Activated naive CD8-positive, alpha-beta T cell treated with anti-CD3 and anti-CD28 coated beads for 36 hours (primary cell): ENCODE measurements at regions not wholly inside any gene's neighbourhood (a gene's known extent, or its start where the extent isn't known, plus 50 kb on each side); places are given as distances from the start of the nearest gene placed in this dataset.
"Not testable (repeated sequence)": the region's sequence is repeated elsewhere in the genome, so short reads cannot be mapped to it uniquely, and the experiment has no call there.

Source experiments
- DNase-seq: peaks from one replicate; pipeline ENCODE4 v3.0.0; 2021
- H3K27ac Mint-ChIP-seq: one replicate; pipeline ENCODE4 v1.8.0; 2022; ENCODE audit warnings: mild to moderate bottlenecking, moderate library complexity, mixed read lengths
- H3K27me3 Mint-ChIP-seq: one replicate; pipeline ENCODE4 v1.8.0; 2022; ENCODE audit warnings: mild to moderate bottlenecking, mixed read lengths
- H3K36me3 Mint-ChIP-seq: one replicate; pipeline ENCODE4 v1.8.0; 2021; ENCODE audit warnings: mild to moderate bottlenecking, mixed read lengths
- H3K4me1 Mint-ChIP-seq: one replicate; pipeline ENCODE4 v1.8.0; 2021; ENCODE audit warnings: mixed read lengths
- H3K4me3 Mint-ChIP-seq: one replicate; pipeline ENCODE4 v1.8.0; 2022; ENCODE audit warnings: mild to moderate bottlenecking, moderate library complexity, mixed read lengths
- H3K9me3 Mint-ChIP-seq: one replicate; pipeline ENCODE4 v1.8.0; 2022; ENCODE audit warnings: mixed read lengths

- H3K27me3 Mint-ChIP-seq, result no peaks in the 10 kb centered on the region
Measured at GRCh38 chr3:135368316-135368715, 573.3 kb downstream of the EPHB1 start.

GRCh38 chr3:135368781-135369180, 573.7 kb downstream of the EPHB1 start:
- no peaks in the 10 kb centered on the region for H3K9me3 Mint-ChIP-seq
- H3K4me3 Mint-ChIP-seq, result no peak overlapping the region

More at GRCh38 chr3:135368316-135368715, 573.3 kb downstream of the EPHB1 start:
- Mint-ChIP-seq H3K27ac (no peak overlapping the region), H3K4me1 (no peaks in the 10 kb centered on the region), H3K4me3 (no peak overlapping the region), H3K9me3 (no peaks in the 10 kb centered on the region), H3K36me3 (no peaks in the 10 kb centered on the region)
- no peak for DNase-seq

GRCh38 chr3:135374571-135374970, 579.5 kb downstream of the EPHB1 start:
- no peak overlapping the region for H3K4me3 Mint-ChIP-seq
- H3K27me3 Mint-ChIP-seq, result no peaks in the 10 kb centered on the region
- no peak for DNase-seq

More at GRCh38 chr3:135368781-135369180, 573.7 kb downstream of the EPHB1 start:
- H3K4me1 Mint-ChIP-seq, result no peaks in the 10 kb centered on the region
- no peaks in the 10 kb centered on the region for H3K36me3 Mint-ChIP-seq
- DNase-seq, result no peak
- H3K27ac Mint-ChIP-seq, result no peak overlapping the region
- H3K27me3 Mint-ChIP-seq, result no peaks in the 10 kb centered on the region

DNA sequence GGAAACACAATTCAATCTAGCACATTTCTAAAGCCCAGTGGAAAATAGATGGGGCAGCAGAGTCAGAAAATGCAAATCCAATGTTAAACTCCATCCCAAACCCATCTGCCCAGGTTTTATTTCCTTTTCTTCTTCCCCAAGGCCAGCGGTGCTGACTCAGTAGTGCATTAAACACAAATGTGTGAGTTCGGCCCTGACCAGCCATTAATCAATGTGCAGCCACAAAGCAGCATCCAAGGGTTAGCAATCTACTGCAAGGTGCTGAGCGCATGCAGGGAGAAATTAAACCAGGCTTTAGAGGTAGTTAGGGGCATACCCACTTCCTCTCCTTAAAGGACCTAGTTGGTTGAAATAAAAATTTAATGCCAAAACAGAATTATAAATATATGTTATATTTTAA, 583.3 kb upstream of the PPP2R3A start:
- Mint-ChIP-seq H3K4me1 (no peaks in the 10 kb centered on the region), H3K27ac (no peak overlapping the region), H3K9me3 (no peaks in the 10 kb centered on the region), H3K4me3 (no peak overlapping the region), H3K27me3 (no peaks in the 10 kb centered on the region), H3K36me3 (no peaks in the 10 kb centered on the region)
- DNase-seq, result no peak

More at GRCh38 chr3:135374571-135374970, 579.5 kb downstream of the EPHB1 start:
- Mint-ChIP-seq H3K4me1 (no peaks in the 10 kb centered on the region), H3K27ac (no peak overlapping the region), H3K36me3 (no peaks in the 10 kb centered on the region), H3K9me3 (peaks cover 9% of the 10 kb centered on the region)

- Mint-ChIP-seq H3K4me3 (no peak overlapping the region), H3K27ac (no peak overlapping the region)
Measured at GRCh38 chr3:135382621-135383020, 582.9 kb upstream of the PPP2R3A start.

DNA sequence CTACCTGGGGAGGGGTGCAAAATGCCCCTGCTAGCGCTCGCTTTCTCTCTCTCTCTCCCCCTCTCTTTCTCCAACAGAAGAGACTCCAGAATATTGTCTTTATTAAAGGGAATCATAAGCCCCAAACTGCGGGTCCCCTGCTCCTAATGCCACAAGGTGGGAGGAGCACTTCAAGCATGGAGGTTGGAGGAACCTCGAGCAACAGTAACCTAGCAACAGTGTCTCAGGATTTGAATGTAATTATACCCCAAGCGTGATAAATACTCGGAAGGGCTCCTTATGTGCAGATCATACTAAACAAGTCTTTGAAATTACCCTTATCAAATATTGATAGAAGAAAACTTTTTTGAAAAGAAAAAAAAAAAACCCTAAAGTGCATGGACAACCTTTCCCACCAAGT, 582.2 kb upstream of the PPP2R3A start:
- Mint-ChIP-seq H3K36me3 (no peaks in the 10 kb centered on the region), H3K27me3 (no peaks in the 10 kb centered on the region), H3K27ac (no peak overlapping the region), H3K4me1 (no peaks in the 10 kb centered on the region), H3K4me3 (no peak overlapping the region), H3K9me3 (no peaks in the 10 kb centered on the region)
- DNase-seq, result no peak

More at GRCh38 chr3:135382621-135383020, 582.9 kb upstream of the PPP2R3A start:
- Mint-ChIP-seq H3K9me3 (no peaks in the 10 kb centered on the region), H3K4me1 (no peaks in the 10 kb centered on the region), H3K36me3 (no peaks in the 10 kb centered on the region), H3K27me3 (no peaks in the 10 kb centered on the region)
- no peak for DNase-seq

GRCh38 chr3:135392151-135392550, 573.4 kb upstream of the PPP2R3A start:
- H3K4me1 Mint-ChIP-seq, result no peaks in the 10 kb centered on the region
- peaks cover 18% of the 10 kb centered on the region for H3K9me3 Mint-ChIP-seq
- H3K27ac Mint-ChIP-seq, result no peak overlapping the region
- H3K4me3 Mint-ChIP-seq, result no peak overlapping the region
- H3K27me3 Mint-ChIP-seq, result no peaks in the 10 kb centered on the region
- H3K36me3 Mint-ChIP-seq, result no peaks in the 10 kb centered on the region
- no peak for DNase-seq

DNA sequence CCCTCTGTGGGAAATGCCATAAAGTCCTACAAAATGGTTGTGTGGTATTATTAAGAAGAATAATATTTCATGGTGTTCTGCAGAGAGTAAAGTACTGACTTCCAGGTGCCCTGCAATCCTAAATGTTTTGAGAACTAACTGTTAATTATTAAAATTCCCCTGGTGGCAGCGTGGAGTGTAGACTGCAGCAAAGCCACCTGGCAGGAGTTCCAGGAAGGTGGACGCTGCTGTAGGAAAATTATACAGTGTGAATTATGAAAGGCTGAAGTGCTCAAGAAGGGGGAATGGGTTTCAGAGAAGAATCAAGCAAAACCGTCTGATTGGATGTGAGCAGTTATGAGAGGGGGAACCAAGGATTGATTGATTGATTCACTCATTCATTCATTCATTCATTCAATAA, 572.4 kb upstream of the PPP2R3A start:
- Mint-ChIP-seq H3K27ac (no peak overlapping the region), H3K9me3 (peaks cover 19% of the 10 kb centered on the region), H3K36me3 (no peaks in the 10 kb centered on the region), H3K27me3 (no peaks in the 10 kb centered on the region), H3K4me1 (no peaks in the 10 kb centered on the region), H3K4me3 (no peak overlapping the region)
- DNase-seq, result no peak

- H3K36me3 Mint-ChIP-seq, result no peaks in the 10 kb centered on the region
- H3K4me1 Mint-ChIP-seq, result no peaks in the 10 kb centered on the region
- no peaks in the 10 kb centered on the region for H3K27me3 Mint-ChIP-seq
- H3K4me3 Mint-ChIP-seq, result no peak overlapping the region
- H3K27ac Mint-ChIP-seq, result no peak overlapping the region
- no peak for DNase-seq
- peaks cover 18% of the 10 kb centered on the region for H3K9me3 Mint-ChIP-seq
Measured at GRCh38 chr3:135393898-135394525, 571.5 kb upstream of the PPP2R3A start.

GRCh38 chr3:135412475-135412874, 553.1 kb upstream of the PPP2R3A start:
- Mint-ChIP-seq H3K36me3 (no peaks in the 10 kb centered on the region), H3K4me3 (no peak overlapping the region), H3K4me1 (no peaks in the 10 kb centered on the region), H3K27ac (no peak overlapping the region), H3K9me3 (no peaks in the 10 kb centered on the region), H3K27me3 (no peaks in the 10 kb centered on the region)
- no peak for DNase-seq

DNA sequence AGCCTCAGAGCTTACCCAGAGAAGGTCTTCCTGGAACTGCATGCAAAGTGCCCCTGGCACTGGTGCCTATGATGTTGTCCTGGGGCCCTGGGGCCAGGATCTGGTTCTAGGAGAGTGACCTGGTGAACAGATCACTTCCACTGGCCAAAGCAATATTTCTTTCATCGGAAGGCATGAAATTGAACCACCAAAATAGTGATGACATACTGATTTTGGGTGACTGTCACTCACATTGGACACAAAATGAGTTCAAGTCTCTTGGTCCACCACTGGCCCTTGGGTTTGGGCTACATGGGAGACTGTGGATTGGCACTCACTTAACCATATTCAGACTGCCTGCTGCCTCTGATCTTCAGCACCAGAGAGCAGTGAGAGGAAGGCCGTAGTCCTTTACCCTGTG, 549.3 kb upstream of the PPP2R3A start:
- no peak overlapping the region for H3K4me3 Mint-ChIP-seq
- H3K27me3 Mint-ChIP-seq, result no peaks in the 10 kb centered on the region

GRCh38 chr3:135419155-135419554, 546.4 kb upstream of the PPP2R3A start:
- Mint-ChIP-seq H3K36me3 (no peaks in the 10 kb centered on the region), H3K27ac (no peak overlapping the region), H3K4me3 (no peak overlapping the region), H3K27me3 (no peaks in the 10 kb centered on the region), H3K9me3 (no peaks in the 10 kb centered on the region), H3K4me1 (no peaks in the 10 kb centered on the region)
- DNase-seq, result no peak

More for the DNA sequence above, 549.3 kb upstream of the PPP2R3A start:
- H3K4me1 Mint-ChIP-seq, result no peaks in the 10 kb centered on the region
- H3K36me3 Mint-ChIP-seq, result no peaks in the 10 kb centered on the region
- DNase-seq, result no peak
- no peak overlapping the region for H3K27ac Mint-ChIP-seq
- H3K9me3 Mint-ChIP-seq, result no peaks in the 10 kb centered on the region

DNA sequence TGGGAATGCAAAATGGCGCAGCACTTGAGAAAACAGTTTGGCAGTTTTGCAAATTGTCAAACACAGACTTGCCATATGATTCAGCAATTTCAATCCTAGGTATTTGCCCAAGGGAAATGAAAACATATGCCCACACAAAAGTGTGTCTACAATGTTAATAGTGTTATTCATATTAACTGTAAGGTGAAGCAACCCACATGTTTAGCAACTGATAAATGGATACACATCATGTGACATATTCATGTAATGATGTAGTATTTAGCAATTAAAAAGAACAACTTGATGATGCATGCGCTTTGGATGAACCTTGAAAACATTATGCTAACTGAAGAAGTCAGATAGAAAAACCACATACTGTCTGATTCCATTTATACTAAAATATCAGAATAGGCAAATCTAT, 539.0 kb upstream of the PPP2R3A start:
- Mint-ChIP-seq H3K4me1 (no peaks in the 10 kb centered on the region), H3K9me3 (no peaks in the 10 kb centered on the region)

DNA sequence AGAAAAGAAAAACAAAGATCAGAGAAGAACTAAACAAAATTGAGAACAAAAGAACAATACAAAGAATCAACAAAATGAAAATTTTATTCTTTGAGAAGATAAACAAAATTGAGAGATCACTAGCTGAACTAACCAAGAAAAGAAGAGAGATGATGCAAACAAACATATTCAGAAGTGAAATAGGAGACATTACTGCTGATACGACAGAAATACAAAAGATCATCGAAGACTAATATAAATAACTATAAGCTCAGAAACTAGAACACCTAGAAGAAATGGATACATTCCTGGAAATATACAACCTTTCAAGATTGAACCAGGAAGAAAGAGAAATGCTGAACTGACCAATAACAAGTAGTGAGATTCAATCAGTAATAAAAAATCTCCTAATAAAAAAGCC, 533.1 kb upstream of the PPP2R3A start:
- no peak overlapping the region for H3K27ac Mint-ChIP-seq
- no peak overlapping the region for H3K4me3 Mint-ChIP-seq
- peaks cover 7% of the 10 kb centered on the region for H3K9me3 Mint-ChIP-seq
- DNase-seq, result no peak
- no peaks in the 10 kb centered on the region for H3K4me1 Mint-ChIP-seq
- H3K27me3 Mint-ChIP-seq, result peaks cover 7% of the 10 kb centered on the region
- no peaks in the 10 kb centered on the region for H3K36me3 Mint-ChIP-seq

More for the DNA sequence above, 539.0 kb upstream of the PPP2R3A start:
- Mint-ChIP-seq H3K4me3 (no peak overlapping the region), H3K27ac (no peak overlapping the region), H3K36me3 (no peaks in the 10 kb centered on the region), H3K27me3 (peaks cover 7% of the 10 kb centered on the region)
- no peak for DNase-seq

DNA sequence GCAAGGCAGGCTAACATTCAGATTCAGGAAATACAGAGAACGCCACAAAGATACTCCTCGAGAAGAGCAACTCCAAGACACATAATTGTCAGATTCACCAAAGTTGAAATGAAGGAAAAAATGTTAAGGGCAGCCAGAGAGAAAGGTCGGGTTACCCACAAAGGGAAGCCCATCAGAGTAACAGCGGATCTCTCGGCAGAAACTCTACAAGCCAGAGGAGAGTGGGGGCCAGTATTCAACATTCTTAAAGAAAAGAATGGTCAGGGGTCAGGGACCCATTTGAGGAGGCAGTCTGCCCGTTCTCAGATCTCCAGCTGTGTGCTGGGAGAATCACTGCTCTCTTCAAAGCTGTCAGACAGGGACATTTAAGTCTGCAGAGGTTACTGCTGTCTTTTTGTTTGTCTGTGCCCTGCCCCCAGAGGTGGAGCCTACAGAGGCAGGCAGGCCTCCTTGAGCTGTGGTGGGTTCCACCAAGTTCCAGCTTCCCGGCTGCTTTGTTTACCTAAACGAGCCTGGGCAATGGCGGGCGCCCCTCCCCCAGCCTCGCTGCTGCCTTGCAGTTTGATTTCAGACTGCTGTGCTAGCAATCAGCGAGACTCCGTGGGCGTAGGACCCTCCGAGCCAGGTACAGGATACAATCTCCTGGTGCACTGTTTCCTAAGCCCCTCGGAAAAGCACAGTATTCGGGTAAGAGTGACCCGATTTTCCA, 526.5 kb upstream of the PPP2R3A start:
- not testable (repeated sequence) for H3K36me3 Mint-ChIP-seq, H3K4me1 Mint-ChIP-seq, H3K27me3 Mint-ChIP-seq, H3K27ac Mint-ChIP-seq, H3K9me3 Mint-ChIP-seq, H3K4me3 Mint-ChIP-seq, DNase-seq

DNA sequence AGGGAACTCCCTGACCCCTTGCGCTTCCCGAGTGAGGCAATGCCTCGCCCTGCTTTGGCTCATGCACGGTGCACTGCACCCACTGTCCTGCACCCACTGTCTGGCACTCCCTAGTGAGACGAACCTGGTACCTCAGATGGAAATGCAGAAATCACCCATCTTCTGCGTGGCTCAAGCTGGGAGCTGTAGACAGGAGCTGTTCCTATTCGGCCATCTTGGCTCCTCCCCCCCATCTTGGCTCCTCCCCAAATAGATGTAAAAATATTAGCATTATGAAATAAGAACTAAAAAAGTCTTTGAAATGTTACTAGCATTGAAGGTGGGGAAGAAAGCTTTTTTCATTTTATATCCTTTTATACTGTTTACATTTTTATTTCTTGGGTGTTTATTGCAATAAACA, 525.9 kb upstream of the PPP2R3A start:
- H3K4me1 Mint-ChIP-seq, H3K9me3 Mint-ChIP-seq, DNase-seq, H3K4me3 Mint-ChIP-seq, H3K27me3 Mint-ChIP-seq, H3K36me3 Mint-ChIP-seq, H3K27ac Mint-ChIP-seq: not testable (repeated sequence)
